GM21619 (cell line): ENCODE measurements at regions not wholly inside any gene's neighbourhood (a gene's known extent, or its start where the extent isn't known, plus 50 kb on each side); places are given as distances from the start of the nearest gene placed in this dataset.
"Not testable (repeated sequence)": the region's sequence is repeated elsewhere in the genome, so short reads cannot be mapped to it uniquely, and the experiment has no call there.

Experiments used
- ATAC-seq: cut with Tn5 transposase; IDR thresholded peaks from one replicate; pipeline ENCODE4 v1.9.1; 2021; ENCODE audit not compliant: unreplicated experiment

DNA sequence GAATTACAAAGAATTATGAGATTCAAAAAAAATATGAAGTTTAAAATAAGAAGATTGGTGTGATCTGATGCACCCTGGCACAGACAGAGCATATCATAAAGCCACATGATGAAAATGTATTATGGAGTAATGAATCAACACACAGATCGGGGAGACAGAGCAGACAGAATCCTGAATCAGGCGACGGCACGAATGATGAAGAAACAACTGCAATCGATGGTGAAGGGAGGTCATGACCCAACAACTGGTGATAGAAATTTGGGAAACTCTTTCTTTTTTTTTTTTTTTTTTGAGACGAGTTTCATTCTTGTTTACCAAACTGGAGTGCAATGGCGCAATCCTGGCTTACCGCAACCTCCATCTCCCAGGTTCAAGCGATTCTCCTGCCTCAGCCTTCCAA, 1054.0 kb downstream of the TYW1 start:
- no peak for ATAC-seq

DNA sequence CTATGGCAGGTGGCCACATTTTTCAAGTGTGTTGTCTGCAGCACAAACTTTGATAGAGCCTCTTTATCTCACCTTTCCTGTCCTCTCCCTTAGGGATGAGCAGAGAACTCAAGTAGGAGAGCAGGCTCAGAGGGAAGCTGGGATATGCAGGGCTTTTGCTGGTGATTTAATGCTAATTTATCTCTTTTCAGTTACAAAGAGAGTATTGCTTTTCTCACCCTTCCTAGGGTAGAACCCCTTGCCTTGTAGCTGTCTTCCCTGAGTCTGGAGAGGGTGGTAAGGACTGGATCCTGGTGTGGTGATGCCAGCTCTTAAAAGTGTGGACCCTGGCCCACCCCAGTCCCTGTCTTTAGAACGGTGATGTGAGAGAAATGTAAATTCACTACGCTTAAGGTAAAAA, 1061.4 kb downstream of the TYW1 start:
- no peak for ATAC-seq

DNA sequence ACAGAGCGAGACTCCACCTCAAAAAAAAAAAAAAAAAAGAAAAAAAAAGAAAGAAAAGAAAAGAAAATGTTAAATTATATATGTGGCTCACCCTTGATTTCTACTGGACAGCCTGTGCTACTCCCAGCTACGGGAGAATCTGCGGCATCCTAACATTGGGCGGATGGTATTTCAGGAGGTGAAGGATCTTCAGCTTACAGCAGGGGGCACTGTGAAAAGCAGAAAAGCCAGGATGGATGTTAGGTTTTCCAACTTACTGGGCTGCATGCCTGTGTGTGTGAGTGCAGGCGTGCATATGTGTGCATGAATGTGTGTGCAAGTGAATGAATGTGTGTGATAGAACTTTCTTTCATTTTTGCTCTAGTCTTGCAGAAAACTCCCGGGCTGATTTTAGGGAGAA, 1066.5 kb downstream of the TYW1 start:
- ATAC-seq = no peak

DNA sequence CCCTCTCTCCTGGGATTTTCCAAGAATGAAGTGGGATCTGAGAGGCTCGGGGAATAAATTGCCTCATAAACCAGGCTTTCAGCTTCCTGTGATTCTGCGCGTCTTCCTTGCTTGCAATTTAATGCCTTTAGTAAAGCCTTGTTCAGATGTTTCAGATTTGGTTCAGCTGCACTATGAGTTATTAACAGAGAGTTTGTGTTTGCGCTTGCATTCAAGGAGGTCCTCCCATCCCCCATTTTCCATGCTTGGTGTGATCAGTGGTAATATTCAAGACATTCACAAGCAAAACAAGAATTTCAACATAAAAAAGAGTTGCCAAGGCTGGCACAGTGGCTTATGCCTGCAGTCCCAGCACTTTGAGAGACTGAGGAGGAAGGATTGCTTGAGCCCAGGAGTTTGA, 1068.9 kb downstream of the TYW1 start:
- ATAC-seq = no peak

DNA sequence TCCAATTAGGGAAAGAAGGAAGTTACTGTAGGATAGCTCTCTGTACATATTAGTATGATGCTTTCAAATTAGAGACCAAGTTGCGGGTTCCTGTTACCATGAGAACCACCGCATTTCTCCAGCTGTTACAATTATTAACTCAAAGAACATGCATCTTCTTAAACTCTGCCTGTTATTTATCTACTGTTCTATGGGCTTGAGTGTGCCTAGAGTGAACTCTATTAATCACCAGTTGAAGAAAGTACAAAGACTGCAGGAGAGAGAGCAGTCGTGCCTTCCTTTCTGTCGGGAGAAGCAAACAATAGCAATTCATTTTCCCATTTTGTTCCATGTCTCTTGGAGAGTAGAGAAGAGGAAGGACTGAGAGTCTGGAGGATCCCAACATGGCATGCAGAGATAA, 1071.2 kb downstream of the TYW1 start:
- ATAC-seq = no peak

DNA sequence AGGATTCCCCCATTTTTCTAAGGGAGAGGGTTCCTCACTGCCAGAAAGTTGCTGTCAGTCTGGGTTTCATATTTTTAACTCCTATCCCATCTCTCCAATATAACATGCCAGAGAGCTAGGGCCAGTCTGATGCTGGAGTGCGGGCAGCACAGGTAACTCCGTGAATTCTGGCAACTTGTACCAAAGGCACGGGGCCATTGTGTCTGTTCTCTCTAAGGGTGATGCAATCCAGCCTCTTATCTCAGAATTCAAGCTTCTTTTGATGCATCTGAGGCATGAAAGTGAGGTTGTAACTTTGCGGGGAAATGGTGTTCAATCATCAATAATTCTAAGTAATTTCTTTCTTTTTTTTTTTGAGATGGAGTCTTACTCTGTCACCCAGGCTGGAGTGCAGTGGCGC, 1074.4 kb downstream of the TYW1 start:
- ATAC-seq = no peak

DNA sequence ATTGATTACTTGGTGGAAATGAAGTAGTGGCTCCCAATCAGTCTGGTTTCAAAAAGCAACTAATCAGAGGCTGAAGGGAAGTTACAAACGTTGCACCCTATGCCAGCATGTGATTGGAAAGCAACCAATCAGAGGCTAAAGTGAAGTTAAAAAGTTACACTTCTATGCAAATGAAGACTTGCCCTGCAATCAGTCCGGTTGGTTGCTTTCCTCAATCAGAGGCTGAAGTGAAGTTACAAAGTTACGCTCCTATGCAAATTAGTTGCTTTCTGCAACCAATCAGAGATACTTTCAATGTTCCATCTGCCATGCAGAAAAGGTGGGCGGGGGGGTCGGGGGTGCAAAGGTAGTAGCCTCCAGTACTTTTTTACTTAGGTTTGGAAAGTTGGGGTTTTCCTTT, 1077.1 kb downstream of the TYW1 start:
- ATAC-seq = no peak

DNA sequence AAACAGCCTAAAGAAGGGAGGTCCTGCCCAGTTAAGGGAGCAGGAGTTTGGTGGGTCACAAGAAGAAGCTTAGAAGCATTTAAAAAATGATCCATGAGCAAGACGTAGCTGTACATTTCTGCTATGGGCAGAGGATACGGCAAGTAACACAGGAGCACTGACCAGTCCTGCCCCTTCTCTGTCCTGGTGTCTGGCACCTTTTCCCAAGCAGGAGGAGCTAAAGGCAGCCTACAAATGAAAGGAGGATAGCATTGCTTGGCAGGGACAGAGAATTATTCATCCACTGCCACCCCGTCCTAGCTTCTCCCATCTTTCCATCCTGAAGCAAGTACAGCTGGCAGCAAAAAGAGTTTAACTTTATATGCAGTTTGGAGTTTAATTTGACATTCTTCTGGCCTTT, 1077.6 kb downstream of the TYW1 start:
- ATAC-seq = no peak

DNA sequence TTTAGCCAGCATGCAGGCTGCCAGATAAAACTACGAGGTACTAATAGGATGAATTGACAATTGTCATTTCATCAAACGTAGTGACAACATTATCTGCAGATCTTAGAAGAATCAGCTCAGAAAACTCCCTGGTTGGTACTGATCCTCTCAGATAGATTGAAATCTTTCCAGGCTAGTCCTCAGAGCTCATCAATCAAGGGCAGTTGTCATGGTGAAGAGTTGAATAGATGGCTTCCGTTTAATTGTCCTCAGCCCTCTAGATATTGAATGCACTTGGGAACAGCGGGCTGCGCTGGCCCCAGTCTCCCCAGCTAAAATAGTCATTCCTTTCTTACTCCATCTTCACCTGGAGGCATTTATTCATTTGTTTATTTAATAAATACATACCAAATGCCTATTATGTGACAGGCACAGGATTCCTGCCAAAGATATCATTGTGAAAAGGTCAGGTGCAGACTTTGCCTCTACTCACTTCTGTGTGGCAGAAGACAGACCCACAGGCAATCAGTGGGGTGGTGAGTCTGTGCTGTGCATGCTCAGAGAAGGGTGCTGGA, 1081.6 kb downstream of the TYW1 start:
- no peak for ATAC-seq

DNA sequence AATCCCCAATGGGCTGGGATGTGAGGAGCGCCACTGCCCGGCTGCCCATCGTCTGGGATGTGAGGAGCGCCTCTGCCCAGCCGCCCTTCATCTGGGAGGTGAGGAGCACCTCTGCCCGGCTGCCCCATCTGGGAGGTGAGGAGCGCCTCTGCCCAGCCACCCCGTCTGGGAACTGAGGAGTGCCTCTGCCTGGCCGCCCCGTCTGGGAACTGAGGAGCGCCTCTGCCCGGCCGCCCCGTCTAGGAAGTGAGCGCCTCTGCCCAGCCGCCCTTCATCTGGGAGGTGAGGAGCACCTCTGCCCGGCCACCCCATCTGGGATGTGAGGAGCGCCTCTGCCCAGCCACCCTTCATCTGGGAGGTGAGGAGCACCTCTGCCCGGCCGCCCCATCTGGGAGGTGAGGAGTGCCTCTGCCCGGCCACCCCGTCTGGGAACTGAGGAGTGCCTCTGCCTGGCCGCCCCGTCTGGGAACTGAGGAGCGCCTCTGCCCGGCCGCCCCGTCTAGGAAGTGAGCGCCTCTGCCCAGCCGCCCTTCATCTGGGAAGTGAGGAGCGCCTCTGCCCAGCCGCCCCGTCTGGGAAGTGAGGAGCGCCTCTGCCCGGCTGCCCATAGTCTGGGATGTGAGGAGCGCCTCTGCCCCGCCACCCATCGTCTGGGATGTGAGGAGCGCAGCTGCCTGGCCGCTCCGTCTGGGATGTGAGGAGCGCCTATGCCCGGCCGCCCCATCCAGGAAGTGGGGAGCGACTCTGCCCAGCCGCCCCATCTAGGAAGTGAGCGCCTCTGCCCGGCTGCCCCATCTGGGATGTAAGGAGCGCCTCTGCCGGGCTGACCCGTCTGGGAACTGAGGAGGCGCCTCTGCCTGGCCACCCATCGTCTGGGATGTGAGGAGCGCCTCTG, 1085.7 kb downstream of the TYW1 start:
- not testable (repeated sequence) for ATAC-seq

DNA sequence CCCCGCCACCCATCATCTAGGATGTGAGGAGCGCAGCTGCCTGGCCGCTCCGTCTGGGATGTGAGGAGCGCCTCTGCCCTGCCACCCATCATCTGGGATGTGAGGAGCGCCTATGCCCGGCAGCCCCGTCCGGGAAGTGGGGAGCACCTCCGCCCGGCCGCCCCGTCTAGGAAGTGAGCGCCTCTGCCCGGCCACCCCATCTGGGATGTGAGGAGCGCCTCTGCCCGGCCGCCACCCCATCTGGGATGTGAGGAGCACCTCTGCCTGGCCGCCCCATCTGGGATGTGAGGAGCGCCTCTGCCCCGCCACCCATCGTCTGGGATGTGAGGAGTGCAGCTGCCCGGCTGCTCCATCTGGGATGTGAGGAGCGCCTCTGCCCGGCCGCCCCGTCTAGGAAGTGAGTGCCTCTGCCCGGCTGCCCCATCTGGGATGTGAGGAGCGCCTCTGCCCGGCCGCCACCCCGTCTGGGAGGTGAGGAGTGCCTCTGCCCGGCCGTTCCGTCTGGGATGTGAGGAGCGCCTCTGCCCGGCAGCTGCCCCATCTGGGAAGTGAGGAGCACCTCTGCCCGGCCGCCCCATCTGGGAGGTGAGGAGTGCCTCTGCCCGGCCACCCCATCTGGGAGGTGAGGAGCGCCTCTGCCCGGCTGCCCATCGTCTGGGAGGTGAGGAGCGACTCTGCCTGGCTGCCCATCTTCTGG, 1086.5 kb downstream of the TYW1 start:
- not testable (repeated sequence) for ATAC-seq

DNA sequence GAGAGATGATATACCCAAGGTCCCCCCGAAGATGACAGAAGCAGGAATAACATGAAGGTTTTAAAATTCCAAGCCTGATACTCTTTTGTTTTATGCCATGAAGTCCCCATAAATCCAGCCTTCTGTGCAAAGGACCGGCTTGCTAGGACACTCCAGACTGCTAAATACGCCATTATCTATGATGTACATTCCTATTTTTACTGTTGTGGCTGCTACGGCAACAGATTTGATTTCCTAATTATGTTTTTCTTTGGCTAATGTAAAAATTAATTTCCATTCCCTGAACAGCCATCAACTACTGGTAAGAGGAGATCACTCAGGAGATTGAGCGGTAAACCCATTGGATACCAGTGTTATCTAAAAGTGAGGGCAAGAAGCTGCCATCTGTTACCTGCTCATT, 1090.8 kb downstream of the TYW1 start:
- ATAC-seq = no peak

DNA sequence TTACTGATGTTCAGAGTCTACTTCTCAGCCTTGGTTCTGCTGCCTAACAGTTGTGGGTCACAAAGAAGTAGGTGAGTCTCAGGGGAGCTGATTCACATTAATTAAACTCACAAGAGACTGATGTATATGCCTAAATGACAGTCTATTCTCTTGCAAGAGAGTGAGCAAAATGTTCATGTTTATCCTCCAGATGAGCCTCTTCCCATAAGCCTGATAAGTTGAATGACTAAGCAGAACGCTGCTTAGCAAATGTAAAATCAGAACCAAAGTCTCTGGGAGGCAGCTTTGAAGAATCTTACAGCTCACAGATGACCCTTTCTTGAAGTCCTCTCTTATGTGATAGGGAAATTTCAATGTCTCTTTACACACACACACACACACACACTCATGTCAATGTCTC, 1092.2 kb downstream of the TYW1 start:
- ATAC-seq = no peak

DNA sequence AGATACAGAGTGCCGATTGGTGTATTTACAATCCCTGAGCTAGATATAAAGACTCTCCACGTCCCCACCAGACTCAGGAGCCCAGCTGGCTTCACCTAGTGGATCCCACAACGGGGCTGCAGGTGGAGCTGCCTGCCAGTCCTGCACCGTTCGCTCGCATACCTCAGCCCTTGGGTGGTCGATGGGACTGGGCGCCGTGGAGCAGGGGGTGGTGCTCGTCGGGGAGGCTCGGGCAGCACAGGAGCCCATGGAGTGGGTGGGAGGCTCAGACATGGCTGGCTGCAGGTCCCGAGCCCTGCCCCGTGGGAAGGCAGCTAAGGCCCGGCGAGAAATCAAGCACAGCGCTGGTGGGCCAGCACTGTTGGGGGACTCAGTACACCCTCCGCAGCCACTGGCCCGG, 1093.6 kb downstream of the TYW1 start:
- ATAC-seq = not testable (repeated sequence)

DNA sequence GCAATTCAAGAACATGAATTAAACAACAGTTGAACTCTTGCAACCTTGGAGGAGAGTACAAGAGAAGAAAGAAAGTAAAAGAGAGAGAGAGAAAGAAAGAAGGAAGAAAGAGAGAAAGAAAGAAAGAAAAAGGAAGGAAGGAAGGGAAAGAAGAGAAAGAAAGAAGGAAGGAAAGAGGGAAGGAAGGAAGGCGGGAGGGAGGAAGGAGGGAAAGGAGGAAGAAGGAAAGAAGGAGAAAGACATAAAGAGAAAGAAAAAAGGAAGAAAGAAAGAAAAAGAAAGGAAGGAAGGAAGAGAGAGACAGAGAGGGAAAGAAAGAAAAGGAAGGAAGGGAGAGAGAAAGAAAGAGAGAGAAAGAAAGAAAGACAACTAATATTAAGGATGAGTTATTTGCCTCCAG, 1106.7 kb downstream of the TYW1 start:
- ATAC-seq = no peak

DNA sequence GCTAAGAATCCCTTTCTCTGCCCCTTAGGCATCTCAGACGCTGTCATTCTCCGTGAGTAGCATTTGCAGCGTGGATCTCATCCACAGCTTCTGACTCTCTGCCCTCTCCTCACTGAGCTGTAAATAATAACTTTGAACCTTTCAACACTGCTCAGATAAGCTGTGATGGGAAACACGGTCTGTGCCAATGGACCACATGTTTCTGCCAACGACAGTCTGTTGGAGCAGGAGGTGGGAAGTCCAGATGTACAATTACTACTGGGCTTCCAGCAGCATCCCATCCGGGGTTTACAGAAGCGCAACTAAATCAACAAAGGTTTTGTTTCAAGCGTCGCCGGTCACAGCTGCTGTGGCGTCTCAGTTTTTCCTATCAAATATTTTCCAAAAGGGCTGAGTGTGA, 1110.6 kb downstream of the TYW1 start:
- ATAC-seq = no peak

DNA sequence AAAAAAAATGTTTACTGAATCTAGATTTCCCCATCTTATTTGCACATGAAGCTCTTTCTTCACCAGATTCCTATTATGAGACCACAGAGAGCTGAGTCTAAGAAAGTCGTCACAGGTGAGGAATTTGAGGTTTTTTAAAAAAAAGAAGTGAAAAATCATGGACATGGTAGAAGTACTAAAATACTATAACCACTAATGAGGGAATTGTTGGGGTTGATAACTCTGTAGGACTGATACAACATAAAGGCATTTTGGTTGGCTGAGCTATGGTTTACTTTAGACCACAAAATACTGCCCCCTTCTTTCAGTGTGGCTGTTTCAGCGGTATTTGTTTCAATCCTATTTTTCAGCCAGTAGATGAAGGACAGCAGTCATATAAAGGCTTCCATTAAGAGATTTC, 1111.3 kb downstream of the TYW1 start:
- ATAC-seq = no peak

DNA sequence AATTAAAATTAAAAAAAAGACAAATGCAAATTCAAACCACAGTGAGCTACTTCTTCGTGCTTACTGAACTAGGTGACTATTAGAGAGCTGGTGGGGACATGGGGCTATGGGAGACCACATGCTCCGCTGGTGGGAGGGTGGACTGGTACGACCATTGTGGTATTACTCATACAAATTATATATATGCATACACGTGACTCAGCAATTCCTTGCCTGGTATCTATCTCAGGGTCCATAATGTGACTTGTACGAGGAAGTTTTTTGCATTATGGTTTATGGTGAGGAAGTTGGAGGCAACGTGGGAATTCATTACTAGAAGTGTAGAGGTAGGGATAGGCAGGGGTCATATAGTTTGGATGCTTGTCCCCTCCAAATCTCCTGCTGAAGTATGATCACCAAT, 1112.7 kb downstream of the TYW1 start:
- no peak for ATAC-seq

DNA sequence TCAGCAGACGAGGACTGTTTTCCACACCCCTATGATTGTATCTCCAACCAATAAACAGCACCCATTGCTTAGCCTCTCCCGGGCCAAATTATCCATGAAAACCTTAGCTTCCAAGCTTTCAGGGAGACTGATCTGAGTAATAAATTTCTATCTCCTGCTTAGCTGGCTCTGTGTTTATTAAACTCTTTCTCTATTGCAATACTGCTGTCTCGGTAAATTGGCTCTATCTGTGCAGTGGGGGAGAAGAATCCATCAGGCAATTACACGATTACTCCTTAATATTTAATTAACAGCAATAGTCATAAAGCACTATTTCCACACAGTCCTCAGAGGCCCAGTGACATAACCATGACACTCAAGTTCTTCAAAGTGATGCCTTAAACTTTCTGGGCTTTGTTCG, 1122.8 kb downstream of the TYW1 start:
- ATAC-seq = no peak

DNA sequence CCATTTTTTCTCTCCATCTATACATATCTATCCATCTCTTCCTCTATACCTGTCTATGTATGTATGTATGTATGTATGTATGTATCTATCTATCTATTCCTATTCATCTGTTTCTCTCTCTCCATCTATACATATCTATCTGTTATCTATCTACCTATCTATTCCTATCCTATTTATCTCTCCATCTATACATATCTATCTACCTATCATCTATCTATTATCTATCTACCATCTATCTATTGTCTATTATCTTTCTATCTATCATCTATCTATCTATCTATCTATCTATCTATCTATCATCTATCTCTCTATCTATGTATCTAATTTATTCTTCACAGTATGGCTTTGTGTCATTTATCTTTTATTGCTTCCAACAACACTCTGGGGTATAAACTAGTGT, 1124.4 kb downstream of the TYW1 start:
- no peak for ATAC-seq

DNA sequence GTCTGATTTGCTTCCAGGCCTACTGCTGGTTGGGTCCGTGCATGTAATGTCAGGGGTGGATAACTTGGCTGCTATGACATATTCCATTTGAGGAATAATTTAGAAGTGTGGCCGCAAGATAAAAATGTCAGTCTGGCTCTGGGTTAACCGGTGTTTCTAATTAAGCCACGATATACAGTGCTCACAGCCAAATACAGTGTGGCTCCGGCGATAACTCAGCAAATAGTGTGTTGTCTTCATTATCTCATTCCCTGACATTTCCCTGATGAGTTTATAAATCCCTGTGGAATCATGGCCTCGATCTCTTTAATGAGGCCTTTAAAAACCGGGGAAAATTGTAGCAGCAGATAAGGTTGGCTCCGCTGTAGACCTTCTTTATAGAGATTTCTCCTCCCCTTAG, 1125.0 kb downstream of the TYW1 start:
- ATAC-seq = no peak

DNA sequence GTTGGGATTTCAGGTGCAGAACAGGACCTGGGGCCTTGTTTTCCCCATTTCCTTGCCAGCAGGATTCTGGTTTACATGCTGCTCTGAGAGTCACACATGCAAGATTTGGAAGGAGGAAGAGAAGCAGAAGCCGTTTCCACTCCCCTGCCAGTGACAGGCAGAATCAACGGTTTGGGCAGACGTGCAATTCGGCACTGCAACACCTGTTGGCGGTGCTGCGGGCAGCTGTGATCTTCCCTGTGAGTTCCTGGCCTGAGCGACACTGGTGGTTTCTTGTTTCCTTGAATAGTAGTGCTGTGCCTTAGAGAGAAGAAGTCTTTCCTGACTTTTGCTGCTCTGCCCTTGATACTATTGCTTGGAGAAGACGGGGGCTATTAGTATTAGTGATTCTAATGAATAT, 1126.2 kb downstream of the TYW1 start:
- ATAC-seq = no peak
